ENCODE measurements at regions not wholly inside any gene's neighbourhood (a gene's known extent, or its start where the extent isn't known, plus 50 kb on each side); places are given as distances from the start of the nearest gene placed in this dataset.

GRCh38 chr3:124676236-124676635, 54.0 kb upstream of the UMPS start:
- no peak overlapping the region for H3K4me2 ChIP-seq (ENCODE audit: extremely low read depth, insufficient read depth, low read length)
- no peaks in the 10 kb centered on the region for H3K4me1 ChIP-seq (ENCODE audit: control insufficient read depth, extremely low read depth, insufficient read depth, low read length)
- no peak overlapping the region for H2AFZ ChIP-seq (ENCODE audit: low read length)
- H3K27ac ChIP-seq (ENCODE audit: insufficient read depth, low read length) = no peak overlapping the region
- no peaks in the 10 kb centered on the region for H3K79me2 ChIP-seq (ENCODE audit: control insufficient read depth, insufficient read depth, low read length)
- no peaks in the 10 kb centered on the region for H3K27me3 ChIP-seq (ENCODE audit: control insufficient read depth, insufficient read depth, low read length)
- H3K9me3 ChIP-seq (ENCODE audit: control insufficient read depth, insufficient read depth, low read depth, low read length) = no peaks in the 10 kb centered on the region
- no peak for TF ChIP-seq EZH2 (IDR thresholded peaks at IDR 0.05; ENCODE audit: low read length, missing control alignments)
- TF ChIP-seq CTCF (conservative IDR thresholded peaks at IDR 0.05 in 1 of 2, IDR thresholded peaks at IDR 0.05 in 1 of 2; ENCODE audit: low read depth in 1 of 2, low read length in 2 of 2) = no peak
- H3K36me3 ChIP-seq (ENCODE audit: control insufficient read depth, insufficient read depth, low read length) = no peaks in the 10 kb centered on the region
- H3K9ac ChIP-seq (ENCODE audit: insufficient read depth, low read length) = no peak overlapping the region
- no peak overlapping the region for H3K4me3 ChIP-seq (replicated peaks in 1 of 4; ENCODE audit: control extremely low read depth in 1 of 4, insufficient read depth in 1 of 4, low read depth in 3 of 4, low read length in 4 of 4)
- peak; percentile 65 to 88 for DNase-seq (ENCODE audit: low read depth in 2 of 2)
- H4K20me1 ChIP-seq (ENCODE audit: control insufficient read depth, extremely low read depth, insufficient read depth, low read length) = no peaks in the 10 kb centered on the region

GRCh38 chr3:124679048-124679638, 51.1 kb upstream of the UMPS start:
- Histone ChIP-seq H2AFZ (ENCODE audit: low read length) (no peak overlapping the region), H3K4me3 (replicated peaks in 1 of 4; ENCODE audit: control extremely low read depth in 1 of 4, insufficient read depth in 1 of 4, low read depth in 3 of 4, low read length in 4 of 4) (no peak overlapping the region), H3K79me2 (ENCODE audit: control insufficient read depth, insufficient read depth, low read length) (no peaks in the 10 kb centered on the region), H4K20me1 (ENCODE audit: control insufficient read depth, extremely low read depth, insufficient read depth, low read length) (no peaks in the 10 kb centered on the region), H3K27ac (ENCODE audit: insufficient read depth, low read length) (no peak overlapping the region), H3K4me2 (ENCODE audit: extremely low read depth, insufficient read depth, low read length) (no peak overlapping the region), H3K36me3 (ENCODE audit: control insufficient read depth, insufficient read depth, low read length) (no peaks in the 10 kb centered on the region), H3K27me3 (ENCODE audit: control insufficient read depth, insufficient read depth, low read length) (no peaks in the 10 kb centered on the region), H3K9ac (ENCODE audit: insufficient read depth, low read length) (no peak overlapping the region), H3K4me1 (ENCODE audit: control insufficient read depth, extremely low read depth, insufficient read depth, low read length) (no peaks in the 10 kb centered on the region), H3K9me3 (ENCODE audit: control insufficient read depth, insufficient read depth, low read depth, low read length) (no peaks in the 10 kb centered on the region)
- DNase-seq (ENCODE audit: low read depth in 2 of 2) = no peak
- TF ChIP-seq CTCF (conservative IDR thresholded peaks at IDR 0.05 in 1 of 2, IDR thresholded peaks at IDR 0.05 in 1 of 2; ENCODE audit: low read depth in 1 of 2, low read length in 2 of 2) (no peak), EZH2 (IDR thresholded peaks at IDR 0.05; ENCODE audit: low read length, missing control alignments) (no peak)

All from fibroblast of lung (primary cell).